Myocyte (in vitro differentiated cells): ENCODE measurements at regions not wholly inside any gene's neighbourhood (a gene's known extent, or its start where the extent isn't known, plus 50 kb on each side); places are given as distances from the start of the nearest gene placed in this dataset.
A peak's percentile ranks its signal among the peaks of the same experiment; 100 is the strongest.
"Not testable (repeated sequence)": the region's sequence is repeated elsewhere in the genome, so short reads cannot be mapped to it uniquely, and the experiment has no call there.

Experiments used
- DNase-seq: peaks from one replicate; pipeline ENCODE4 v3.0.0-alpha.2; 2012; ENCODE audit warnings: low read depth

DNA sequence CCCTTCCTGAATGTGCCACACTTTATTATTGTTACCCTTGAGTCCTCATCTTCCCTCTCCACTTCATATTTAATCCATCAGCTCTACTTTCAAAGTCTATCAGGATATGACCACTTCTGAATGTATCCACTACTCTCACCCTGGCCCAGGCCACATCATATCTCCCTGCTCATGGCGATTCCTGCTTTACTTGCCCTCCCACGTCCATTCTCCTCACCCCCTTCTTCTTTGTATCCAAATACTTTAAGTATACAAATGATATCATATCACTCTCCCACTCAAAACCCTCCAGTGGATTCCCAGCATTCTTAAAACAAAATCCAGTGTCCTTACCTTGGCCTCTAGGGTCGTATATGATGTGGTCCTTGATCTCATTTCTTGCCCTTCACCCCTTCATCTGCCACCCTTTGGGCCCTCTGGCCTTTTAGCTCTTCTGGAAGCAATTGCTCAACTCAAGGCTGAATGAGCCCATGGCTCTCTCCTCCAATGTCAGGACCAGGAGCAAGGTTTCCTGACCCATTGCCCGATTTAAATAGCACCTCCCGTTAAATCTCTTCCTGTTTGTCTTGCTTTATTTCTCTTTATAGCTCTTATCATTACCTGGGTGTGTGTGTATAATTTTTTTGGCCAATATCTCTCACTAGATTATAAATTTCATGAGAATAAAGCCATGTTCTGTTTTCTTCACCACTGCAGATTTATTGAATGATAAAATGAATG lies 205.9 kb upstream of the ECI2 start:
- no peak for DNase-seq

DNA sequence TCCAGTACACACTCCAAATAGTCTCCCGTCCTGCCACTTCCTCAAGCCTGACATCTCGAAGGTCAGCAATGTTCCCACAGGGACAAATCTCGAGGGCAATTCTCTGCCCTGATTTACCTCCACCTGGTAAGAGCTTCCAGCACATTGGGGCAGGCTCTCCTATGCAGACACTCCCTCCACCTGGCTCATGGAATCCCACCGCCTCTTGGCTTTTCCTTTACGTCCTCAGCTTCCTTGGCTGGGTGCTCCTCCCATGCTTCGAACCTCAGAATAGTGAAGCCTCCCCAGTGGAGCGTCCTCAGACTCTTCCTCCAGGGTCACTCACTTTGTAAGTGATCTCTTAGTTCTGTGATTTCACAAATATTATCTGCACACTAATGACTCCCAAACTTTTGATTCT lies 205.2 kb upstream of the ECI2 start:
- no peak for DNase-seq

DNA sequence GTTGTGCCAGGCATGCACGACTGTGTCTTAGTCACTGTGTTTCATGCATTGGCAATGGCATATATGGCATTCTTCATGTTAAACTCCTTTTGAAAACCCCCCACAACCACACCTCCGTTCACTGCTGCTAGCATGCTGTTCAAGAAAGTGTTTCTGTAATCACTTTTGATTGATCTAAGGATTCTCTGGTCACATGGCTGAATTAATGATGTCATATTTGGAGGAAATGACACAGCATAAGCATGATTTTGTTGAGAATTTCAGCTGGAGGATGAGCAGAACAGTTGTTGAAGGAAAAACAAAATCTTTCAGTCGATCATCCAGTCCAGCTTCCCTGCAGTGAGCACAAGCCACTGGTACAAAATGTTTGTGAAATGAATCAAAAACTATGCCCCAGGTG lies 203.5 kb upstream of the ECI2 start:
- DNase-seq = no peak

DNA sequence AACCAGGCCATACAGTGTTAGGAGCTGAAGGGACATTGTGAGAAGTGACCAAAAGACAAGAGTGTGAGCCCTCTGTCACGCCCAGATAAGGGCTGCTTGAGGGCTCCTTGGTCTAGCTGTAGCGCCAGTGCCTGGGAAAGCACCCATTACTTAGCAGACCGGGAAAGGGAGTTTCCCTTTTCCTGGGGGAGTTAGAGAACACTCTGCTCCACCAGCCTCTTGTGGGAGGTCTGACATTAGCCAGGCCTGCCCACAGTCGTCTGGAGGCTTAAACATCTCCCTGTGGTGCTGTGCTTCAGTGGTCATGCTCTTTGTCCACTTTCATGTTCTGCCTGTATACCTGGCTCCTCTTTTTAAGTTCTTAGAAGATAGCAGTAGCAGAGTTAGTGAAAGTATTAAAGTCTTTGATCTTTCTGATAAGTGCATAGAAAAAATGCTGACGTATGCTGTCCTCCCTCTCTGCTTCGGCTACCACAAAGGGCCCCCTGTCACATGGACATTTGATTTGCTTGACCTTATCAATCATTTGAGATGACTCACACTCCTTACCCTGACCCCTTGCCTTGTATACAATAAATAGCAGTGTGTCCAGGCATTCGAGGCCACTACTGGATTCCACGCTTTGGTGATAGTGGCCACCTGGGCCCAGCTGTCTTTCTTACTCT lies 201.5 kb upstream of the ECI2 start:
- no peak for DNase-seq

DNA sequence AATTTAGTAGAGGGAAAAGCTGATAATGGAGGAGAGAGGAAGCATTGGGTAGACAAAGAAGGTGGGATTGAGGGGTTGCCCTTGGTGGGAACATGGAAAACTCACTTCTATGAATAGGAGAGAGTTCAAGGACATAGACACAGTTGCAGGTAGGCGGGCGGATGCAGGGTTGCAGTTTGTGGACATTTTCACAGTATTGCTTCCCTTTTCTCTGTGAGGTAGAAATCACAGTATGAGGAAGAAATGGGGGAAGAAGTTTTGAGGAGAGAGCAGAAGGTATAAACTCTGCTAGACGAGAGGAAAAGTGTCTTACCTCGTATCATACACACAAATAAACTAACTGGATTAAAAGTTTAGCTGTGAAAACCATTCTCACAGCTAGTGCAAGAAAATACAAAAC lies 200.7 kb upstream of the ECI2 start:
- DNase-seq = no peak

DNA sequence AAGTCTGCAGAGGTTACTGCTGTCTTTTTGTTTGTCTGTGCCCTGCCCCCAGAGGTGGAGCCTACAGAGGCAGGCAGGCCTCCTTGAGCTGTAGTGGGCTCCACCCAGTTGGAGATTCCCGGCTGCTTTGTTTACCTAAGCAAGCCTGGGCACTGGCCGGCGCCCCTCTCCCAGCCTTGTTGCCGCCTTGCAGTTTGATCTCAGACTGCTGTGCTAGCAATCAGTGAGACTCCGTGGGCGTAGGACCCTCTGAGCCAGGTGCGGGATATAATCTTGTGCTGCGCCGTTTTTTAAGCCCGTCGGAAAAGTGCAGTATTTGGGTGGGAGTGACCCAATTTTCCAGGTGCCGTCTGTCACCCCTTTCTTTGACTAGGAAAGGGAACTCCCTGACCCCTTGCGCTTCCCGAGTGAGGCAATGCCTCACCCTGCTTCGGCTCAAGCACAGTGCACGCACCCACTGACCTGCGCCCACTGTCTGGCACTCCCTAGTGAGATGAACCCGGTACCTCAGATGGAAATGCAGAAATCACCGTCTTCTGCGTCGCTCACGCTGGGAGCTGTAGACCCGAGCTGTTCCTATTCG lies 198.9 kb upstream of the ECI2 start:
- DNase-seq = not testable (repeated sequence)

DNA sequence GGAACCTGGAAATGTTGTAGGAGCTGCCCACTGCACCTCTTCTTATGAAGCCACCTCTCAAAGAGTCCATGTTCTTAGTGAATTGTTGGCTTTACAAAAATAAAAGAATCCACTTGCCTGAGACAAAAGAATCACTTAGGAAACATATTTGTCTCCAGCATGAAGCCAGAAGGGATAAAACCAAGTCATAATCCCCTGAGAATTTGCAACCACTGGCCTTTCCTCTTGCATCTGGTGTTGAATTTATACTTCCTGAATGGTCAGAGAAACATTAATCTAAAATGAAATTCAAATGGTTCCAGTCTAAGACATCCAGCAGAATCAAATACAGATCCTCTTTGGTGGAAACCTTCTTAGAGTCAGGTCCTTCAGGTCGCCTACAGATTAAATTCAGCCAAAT lies 192.5 kb upstream of the ECI2 start:
- peak; percentile 45 for DNase-seq

DNA sequence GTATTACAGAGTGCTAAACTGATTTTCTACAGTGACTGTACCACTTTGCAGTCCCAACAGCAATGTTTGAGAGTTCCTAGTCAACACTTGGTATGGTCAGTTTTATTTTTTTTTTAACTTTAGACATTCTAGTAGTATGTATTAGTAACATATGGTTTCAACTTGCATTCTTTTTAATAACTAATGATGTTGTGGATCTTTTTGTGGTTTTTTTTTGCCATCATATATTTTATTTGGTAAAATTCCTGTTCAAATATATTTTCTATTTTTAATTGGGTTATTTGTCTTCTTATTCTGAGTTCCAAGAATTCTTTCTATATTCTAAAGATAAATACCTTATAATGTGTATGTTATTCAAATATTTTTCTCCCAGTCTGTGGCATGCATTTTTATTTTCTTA lies 189.4 kb upstream of the ECI2 start:
- no peak for DNase-seq

DNA sequence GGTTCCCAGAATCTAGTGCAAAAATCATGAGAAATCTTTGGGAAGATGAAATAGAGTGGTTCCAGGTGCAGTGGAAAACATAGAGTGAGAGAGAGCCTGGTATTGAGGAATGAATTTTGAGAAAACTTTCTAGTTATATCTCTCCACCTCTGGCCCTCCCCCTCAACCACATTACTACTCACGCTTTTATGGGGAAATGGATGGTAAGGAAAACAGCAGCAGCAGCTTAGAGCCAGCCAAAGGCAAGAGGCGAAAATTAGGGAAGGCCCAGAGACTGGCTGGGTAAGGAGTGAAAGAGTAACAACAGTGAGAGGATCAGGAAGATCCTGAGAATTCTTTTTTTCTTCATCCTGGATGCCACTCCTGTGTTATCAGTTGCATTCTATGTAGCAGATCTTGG lies 187.9 kb upstream of the ECI2 start:
- DNase-seq = no peak

DNA sequence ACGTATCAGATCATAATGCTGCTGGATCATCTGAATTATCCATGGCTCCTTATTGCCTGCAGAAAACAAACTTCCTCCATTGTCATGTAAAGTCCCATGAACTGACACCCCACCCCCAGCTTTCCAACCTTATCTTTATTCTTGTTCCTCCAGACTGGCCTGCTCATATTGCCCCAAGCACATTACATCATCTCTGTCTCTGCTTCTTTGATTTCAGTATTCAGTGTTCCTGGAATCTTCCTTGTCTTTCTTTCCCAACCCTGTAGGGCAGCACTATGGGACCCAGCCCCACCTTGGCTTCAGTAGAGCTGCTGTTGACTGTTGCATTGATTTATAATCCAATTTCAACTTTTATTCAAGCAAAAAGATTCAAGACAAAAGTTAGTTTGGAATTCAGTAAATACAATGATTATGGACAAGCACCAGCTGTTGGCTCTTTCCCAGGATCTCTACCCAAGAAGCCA lies 187.5 kb upstream of the ECI2 start:
- no peak for DNase-seq

DNA sequence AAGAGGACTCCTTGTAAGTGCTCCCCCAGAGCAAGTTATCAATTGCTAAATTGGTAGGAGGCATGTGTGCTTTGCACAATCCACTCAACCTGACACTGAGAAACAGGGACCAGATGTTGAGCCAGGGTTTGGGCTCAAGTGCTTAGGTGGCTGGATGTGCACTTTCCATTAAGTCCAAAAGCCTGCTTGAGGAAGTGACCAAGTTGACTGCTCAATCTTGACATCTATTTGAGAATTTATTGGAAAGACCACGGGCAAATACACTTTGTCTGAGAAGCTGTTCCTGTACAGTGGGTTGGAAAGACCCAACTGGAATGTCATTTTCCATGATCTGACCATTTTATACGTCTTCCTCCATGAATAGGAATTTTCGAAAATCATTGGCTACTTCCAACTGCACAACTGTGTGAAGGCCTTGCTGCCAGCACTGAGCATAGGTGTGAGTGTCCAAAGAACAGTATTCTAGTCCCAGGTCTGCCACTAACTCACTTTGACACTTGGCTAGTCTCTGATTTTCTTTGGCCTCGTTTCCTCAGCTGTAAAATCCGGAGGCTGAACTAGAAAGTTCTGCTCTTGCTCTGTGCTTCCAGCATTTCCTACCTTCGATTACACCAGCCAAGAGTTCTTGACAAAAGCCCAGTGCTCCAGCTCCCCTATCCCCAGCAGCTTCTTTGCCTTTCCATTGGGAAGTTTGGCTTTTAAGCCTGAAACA lies 186.9 kb upstream of the ECI2 start:
- no peak for DNase-seq

DNA sequence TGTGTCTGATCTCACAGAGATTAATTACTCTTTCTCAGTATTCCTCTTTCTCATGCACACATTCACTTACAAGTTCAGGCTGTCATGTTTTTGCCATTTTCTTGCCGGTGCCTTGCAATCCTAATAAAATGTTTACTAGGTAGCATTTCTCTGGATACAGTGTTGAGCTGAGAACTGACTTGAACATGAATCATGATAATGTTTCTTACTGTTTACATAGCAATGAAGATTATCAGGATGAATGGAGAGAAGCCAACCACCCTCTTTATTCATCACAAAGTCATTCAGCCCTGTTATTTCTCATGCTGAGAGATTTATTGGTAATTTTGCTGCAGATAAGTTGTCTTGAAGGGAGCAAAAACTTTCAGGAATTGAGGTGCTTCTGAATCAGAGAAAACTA lies 185.5 kb upstream of the ECI2 start:
- DNase-seq = peak; percentile 69

DNA sequence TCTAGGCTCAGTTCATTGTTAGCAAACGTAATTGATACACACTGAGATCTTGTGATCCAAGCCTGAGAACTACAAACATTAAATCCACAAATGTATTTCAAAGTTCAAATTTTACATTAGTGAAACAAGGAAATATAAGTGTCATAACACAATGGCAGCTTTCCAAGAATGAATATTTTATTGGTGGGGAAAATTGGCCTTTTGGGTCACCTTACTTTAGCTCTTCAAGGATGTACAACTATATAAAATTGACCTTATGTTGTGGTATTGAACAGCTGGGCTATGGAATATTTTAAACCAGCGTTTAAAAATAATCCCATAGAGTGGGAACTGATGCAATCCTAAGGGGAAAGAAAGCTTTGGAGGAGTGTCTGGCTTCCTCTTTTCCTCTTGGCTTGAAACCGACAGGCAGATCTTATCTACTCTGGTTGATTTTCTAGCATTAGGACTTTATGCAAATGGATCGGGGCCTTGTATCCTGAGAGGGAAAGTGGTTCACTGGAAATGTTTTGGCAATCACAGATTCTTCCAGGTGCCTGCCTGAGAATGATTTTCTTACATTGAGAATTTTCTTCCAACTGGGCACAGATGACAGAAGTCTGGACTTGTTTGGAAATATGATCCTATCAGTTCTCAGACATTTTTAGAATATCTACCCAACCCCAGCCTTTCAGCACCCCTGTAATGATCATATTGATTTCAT lies 184.8 kb upstream of the ECI2 start:
- peak; percentile 57 for DNase-seq

DNA sequence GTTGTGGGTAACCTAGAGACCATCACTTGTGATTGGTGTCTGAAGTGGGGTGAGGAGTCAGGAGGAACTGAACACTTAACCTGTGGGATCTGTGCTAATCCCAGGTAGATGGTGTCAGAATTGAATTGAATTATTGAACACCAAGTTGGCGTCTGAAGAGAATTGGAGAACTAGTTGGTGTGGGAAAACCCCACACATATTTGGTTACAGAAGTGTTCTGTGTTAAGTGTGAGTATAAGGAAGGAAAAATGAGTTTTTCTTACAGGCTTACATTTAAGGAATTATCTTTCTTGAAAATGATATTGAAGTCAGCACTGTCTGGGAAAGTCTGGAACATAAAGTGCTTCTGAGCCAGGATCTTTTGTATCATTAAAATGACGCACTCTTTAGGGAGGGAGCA lies 182.9 kb upstream of the ECI2 start:
- DNase-seq = no peak

DNA sequence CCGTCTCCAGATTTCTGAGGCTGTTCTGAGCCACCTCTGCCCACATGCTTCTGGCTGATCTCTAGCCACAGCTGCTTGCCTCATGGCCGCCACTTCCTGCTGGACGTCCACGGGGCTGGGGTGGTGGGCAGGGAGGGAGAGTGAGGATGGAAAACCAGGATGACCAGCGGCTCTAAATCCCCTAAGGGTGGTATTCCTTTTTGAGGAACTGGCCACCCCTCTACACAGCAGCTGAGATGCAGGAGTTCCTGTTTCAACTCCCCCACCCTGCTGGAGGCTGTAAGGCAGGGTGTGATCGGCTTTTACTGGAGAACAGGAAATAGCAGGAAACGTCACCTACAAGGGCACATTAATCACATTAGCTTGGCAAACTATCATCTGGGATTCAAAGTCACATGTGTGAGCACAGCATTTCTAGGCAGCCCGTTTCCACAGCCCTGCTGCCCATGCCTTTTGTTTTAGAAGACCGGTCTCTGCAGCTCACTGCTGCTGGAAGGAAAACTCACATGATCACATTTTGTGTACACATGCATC lies 181.6 kb upstream of the ECI2 start:
- DNase-seq = peak; percentile 91

DNA sequence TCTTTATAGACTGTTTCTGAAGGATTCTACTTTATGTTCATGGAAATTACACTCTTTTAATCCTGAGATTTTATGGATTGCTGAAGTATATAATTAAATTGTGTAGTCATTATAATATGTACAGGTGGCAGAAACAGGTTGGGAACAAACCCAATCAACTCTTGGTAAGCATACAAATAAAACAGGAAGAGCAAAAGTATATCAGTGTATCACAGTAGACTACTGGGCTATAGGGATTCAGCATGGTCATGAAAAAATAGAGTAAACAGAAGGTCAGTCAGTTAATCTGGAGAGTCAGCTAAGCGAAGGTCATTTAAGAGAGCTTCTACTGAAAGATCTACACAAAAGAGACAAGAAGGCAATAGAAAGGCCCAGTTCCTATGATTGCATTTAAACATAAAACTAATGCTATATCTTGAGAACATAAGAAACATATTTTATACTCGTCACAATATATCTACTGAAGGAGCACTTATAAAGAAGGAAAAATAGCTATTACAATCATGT lies 178.9 kb upstream of the ECI2 start:
- no peak for DNase-seq

DNA sequence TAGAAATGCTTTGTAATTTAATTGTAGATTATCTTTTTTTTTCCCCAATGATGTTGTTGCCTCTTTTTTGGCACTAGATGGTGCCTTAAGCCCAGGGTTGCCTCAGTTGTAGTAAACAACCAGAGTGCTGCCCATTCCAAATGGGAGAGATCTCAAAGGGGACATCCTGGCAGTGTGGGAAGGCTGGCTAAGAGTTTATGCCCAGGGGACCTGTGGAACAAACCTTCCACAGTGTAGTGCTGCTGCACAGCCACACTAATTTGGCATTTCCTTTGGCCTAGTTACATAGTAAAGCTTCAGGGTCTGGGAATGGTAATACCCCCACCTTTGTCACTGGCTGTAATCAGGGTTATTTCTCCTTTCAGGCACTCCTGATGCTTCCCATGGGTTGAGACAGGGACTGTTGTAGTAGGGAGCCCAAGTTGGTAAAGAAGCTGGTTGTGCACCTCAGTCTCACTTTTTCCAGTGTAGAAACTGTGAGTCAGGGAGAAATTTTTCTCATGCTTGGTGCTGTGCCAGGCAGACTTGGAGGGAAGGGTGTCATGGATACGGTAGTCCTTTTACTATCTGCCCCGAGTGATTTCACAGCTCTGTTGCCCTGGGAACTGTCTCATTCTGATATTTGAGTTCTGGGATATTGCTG lies 177.8 kb upstream of the ECI2 start:
- peak; percentile 87 for DNase-seq

DNA sequence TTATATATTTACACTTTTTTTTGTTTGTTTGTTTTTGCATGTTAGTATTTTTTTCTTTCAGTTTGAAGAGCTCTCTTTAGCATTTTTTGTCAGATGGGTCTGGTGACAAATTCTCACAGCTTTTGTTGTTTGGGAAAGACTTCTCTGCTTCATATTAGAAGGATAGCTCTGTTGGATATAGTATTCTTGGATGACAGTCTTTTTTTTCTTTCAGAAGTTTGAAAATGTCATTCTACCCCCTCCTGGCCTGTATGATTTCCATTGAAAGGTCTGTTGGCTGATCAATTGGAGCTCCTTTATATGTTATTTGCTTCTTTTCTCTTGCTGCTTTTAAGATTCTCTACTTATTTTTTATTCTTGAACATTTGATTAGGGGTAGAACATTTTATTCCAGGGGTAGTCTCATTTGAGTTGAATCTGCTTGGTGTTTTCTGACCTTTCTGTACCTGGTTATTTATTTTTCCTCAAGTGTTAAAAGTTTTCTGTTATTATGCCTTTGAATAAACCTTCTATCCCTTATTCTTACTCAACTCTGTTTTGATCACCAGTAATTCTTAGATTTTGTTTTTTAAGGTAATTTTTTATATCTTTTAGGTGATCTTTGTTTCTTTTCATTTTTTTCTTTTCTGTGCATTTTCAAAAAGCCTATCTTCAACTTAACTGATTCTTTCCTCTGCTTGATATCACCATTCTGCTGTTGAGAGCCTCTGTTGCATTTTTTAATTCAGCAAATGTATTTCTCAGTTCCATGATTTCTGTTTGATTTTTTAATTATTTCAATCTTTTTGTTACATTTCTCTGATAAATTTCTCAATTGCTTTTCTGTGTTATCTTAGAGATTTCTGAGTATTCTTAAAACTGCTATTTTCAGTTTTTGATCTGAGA lies 176.8 kb upstream of the ECI2 start:
- no peak for DNase-seq

DNA sequence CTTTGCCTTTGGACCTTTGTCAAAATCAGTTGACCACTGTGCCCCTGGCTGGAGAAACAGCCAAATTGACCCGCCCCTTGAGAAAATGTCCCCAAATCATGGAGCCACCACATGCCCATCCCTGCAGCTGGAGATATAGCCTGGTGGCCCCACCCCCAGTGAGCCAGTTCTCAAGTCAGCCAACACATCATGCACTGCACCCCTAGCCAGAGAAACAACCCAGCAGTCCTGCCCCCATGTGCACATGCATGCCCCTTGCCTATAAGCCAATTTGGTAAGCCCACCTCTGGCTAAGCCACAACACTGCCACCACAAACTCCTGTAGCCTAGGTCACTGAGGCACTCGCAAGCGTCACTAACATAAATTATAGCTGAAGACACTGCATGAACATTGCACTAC lies 174.2 kb upstream of the ECI2 start:
- DNase-seq = no peak
